ENCODE measurements at regions not wholly inside any gene's neighbourhood (a gene's known extent, or its start where the extent isn't known, plus 50 kb on each side); places are given as distances from the start of the nearest gene placed in this dataset.

GRCh38 chr12:97910559-97910958, 448.0 kb downstream of the RMST start:
- DNase-seq (no peak), ATAC-seq (ENCODE audit: low read depth) (no peak)
- Histone ChIP-seq H3K9me3 (ENCODE audit: control extremely low read depth in 1 of 3, control insufficient read depth in 2 of 3, insufficient read depth in 1 of 3, low read length in 2 of 3) (peaks cover 0 to 3% (median 0%) of the 10 kb centered on the region in 3 donors), H3K27me3 (replicated peaks in 1 of 4; ENCODE audit: control extremely low read depth in 1 of 4, control insufficient read depth in 3 of 4, insufficient read depth in 4 of 4, low read length in 3 of 4) (no peaks in the 10 kb centered on the region), H2AFZ (ENCODE audit: insufficient read depth, low read depth, low read length, poor library complexity, severe bottlenecking) (no peak overlapping the region), H4K20me1 (ENCODE audit: control insufficient read depth, insufficient read depth, low read length, poor library complexity, severe bottlenecking) (no peaks in the 10 kb centered on the region), H3K9ac (ENCODE audit: low read length) (no peak overlapping the region), H3K79me2 (ENCODE audit: control insufficient read depth, insufficient read depth, low read length) (no peaks in the 10 kb centered on the region), H3K4me2 (replicated peaks; ENCODE audit: low read depth, low read length, poor library complexity, severe bottlenecking) (no peak overlapping the region), H3K4me1 (ENCODE audit: control insufficient read depth in 2 of 2, insufficient read depth in 2 of 2, low read length in 2 of 2) (no peaks in the 10 kb centered on the region), H3K4me3 (ENCODE audit: control extremely low read depth in 1 of 5, extremely low read depth in 1 of 5, insufficient read depth in 1 of 5, low read depth in 2 of 5, low read length in 4 of 5) (no peak overlapping the region), H3K27ac (ENCODE audit: low read length in 2 of 2) (no peak overlapping the region), H3K36me3 (replicated peaks in 1 of 2; ENCODE audit: control extremely low read depth in 1 of 2, control insufficient read depth in 1 of 2, extremely low read depth in 1 of 2, insufficient read depth in 2 of 2, low read length in 1 of 2) (no peaks in the 10 kb centered on the region)
- H3K9me3 Mint-ChIP-seq (ENCODE audit: insufficient read depth): no peaks in the 10 kb centered on the region
- H3K4me1 Mint-ChIP-seq: no peaks in the 10 kb centered on the region
- no peak overlapping the region for H3K27ac Mint-ChIP-seq
- CTCF ChIA-PET: no interaction called here
- no peak overlapping the region for H3K4me3 Mint-ChIP-seq
- TF ChIP-seq EZH2 (IDR thresholded peaks at IDR 0.05; ENCODE audit: borderline replicate concordance, insufficient read depth, low read depth, low read length, poor library complexity, severe bottlenecking): no peak
- TF ChIP-seq CTCF (IDR thresholded peaks at IDR 0.05): no peak
- WGBS (ENCODE audit: insufficient coverage): 82% methylated on average over 3 of the region's 3 CpGs
- intact Hi-C loops (cut with micrococcal nuclease): no loop called here
- no peaks in the 10 kb centered on the region for H3K27me3 Mint-ChIP-seq
- POLR2A ChIA-PET: no interaction called here

- TF ChIP-seq EZH2 (IDR thresholded peaks at IDR 0.05; ENCODE audit: borderline replicate concordance, insufficient read depth, low read depth, low read length, poor library complexity, severe bottlenecking) (no peak), CTCF (IDR thresholded peaks at IDR 0.05) (no peak)
- no peak overlapping the region for H3K9ac ChIP-seq (ENCODE audit: low read length)
- Mint-ChIP-seq H3K9me3 (ENCODE audit: insufficient read depth) (no peaks in the 10 kb centered on the region), H3K4me3 (no peak overlapping the region), H3K27me3 (no peaks in the 10 kb centered on the region), H3K27ac (no peak overlapping the region), H3K4me1 (no peaks in the 10 kb centered on the region)
- no peaks in the 10 kb centered on the region for H3K27me3 ChIP-seq (replicated peaks in 1 of 4; ENCODE audit: control extremely low read depth in 1 of 4, control insufficient read depth in 3 of 4, insufficient read depth in 4 of 4, low read length in 3 of 4)
- no peak for DNase-seq
- no peak overlapping the region for H3K27ac ChIP-seq (ENCODE audit: low read length in 2 of 2)
- H3K9me3 ChIP-seq (ENCODE audit: control extremely low read depth in 1 of 3, control insufficient read depth in 2 of 3, insufficient read depth in 1 of 3, low read length in 2 of 3): peaks cover 0 to 3% (median 0%) of the 10 kb centered on the region in 3 donors
- intact Hi-C loops (cut with micrococcal nuclease): no loop called here
- WGBS (ENCODE audit: insufficient coverage): 85% methylated on average over 2 of the region's 2 CpGs
- H3K4me1 ChIP-seq (ENCODE audit: control insufficient read depth in 2 of 2, insufficient read depth in 2 of 2, low read length in 2 of 2): no peaks in the 10 kb centered on the region
- H3K36me3 ChIP-seq (replicated peaks in 1 of 2; ENCODE audit: control extremely low read depth in 1 of 2, control insufficient read depth in 1 of 2, extremely low read depth in 1 of 2, insufficient read depth in 2 of 2, low read length in 1 of 2): no peaks in the 10 kb centered on the region
- ATAC-seq (ENCODE audit: low read depth): no peak
- no peaks in the 10 kb centered on the region for H4K20me1 ChIP-seq (ENCODE audit: control insufficient read depth, insufficient read depth, low read length, poor library complexity, severe bottlenecking)
- no peak overlapping the region for H2AFZ ChIP-seq (ENCODE audit: insufficient read depth, low read depth, low read length, poor library complexity, severe bottlenecking)
- CTCF ChIA-PET: no interaction called here
- POLR2A ChIA-PET: no interaction called here
- H3K4me3 ChIP-seq (ENCODE audit: control extremely low read depth in 1 of 5, extremely low read depth in 1 of 5, insufficient read depth in 1 of 5, low read depth in 2 of 5, low read length in 4 of 5): no peak overlapping the region
- H3K79me2 ChIP-seq (ENCODE audit: control insufficient read depth, insufficient read depth, low read length): no peaks in the 10 kb centered on the region
- no peak overlapping the region for H3K4me2 ChIP-seq (replicated peaks; ENCODE audit: low read depth, low read length, poor library complexity, severe bottlenecking)
Measured at GRCh38 chr12:97912943-97913342, 450.3 kb downstream of the RMST start.
